Lower lobe of right lung (tissue), 2 donors: ENCODE measurements at regions not wholly inside any gene's neighbourhood (a gene's known extent, or its start where the extent isn't known, plus 50 kb on each side); places are given as distances from the start of the nearest gene placed in this dataset.
A peak's percentile ranks its signal among the peaks of the same experiment; 100 is the strongest.
"Not testable (repeated sequence)": the region's sequence is repeated elsewhere in the genome, so short reads cannot be mapped to it uniquely, and the experiment has no call there.

Source experiments
- ATAC-seq, 2 donors: fragments of 200-7000 bp; cut with Tn5 transposase; one replicate each; pipeline ENCODE4 v1.9.1; 2020 to 2022; ENCODE audit warnings: mild to moderate bottlenecking in 2 of 2, moderate library complexity in 2 of 2
- DNase-seq: peaks from one replicate; pipeline ENCODE4 v3.0.0-alpha.2; 2020
- H3K27ac ChIP-seq: fragments of 200-600 bp; one replicate; pipeline ENCODE4 v1.8.0; 2022
- H3K27me3 ChIP-seq: fragments of 200-600 bp; one replicate; pipeline ENCODE4 v1.8.0; 2022; ENCODE audit warnings: low read depth
- H3K36me3 ChIP-seq: fragments of 200-600 bp; one replicate; pipeline ENCODE4 v1.8.0; 2022; ENCODE audit warnings: mild to moderate bottlenecking
- H3K4me1 ChIP-seq: fragments of 200-600 bp; one replicate; pipeline ENCODE4 v1.8.0; 2022
- H3K4me3 ChIP-seq: fragments of 200-600 bp; one replicate; pipeline ENCODE4 v1.8.0; 2022; ENCODE audit warnings: mild to moderate bottlenecking
- H3K9me3 ChIP-seq: fragments of 200-600 bp; one replicate; pipeline ENCODE4 v1.8.0; 2022
- intact Hi-C: fragments of 100-400 bp; cut with DNase I; formaldehyde crosslinking; loops from one replicate; pipeline ENCODE4 v1.11.0; 2022
- donor health status: DM: no; HTN: yes; CAD: no; lungs with severe emphysema.

GRCh38 chr2:110350718-110351117, 121.9 kb downstream of the LIMS4 start:
- H3K4me1 ChIP-seq, H3K27ac ChIP-seq, ATAC-seq, H3K9me3 ChIP-seq, H3K4me3 ChIP-seq, H3K36me3 ChIP-seq, DNase-seq, H3K27me3 ChIP-seq, intact Hi-C loops: not testable (repeated sequence)

DNA sequence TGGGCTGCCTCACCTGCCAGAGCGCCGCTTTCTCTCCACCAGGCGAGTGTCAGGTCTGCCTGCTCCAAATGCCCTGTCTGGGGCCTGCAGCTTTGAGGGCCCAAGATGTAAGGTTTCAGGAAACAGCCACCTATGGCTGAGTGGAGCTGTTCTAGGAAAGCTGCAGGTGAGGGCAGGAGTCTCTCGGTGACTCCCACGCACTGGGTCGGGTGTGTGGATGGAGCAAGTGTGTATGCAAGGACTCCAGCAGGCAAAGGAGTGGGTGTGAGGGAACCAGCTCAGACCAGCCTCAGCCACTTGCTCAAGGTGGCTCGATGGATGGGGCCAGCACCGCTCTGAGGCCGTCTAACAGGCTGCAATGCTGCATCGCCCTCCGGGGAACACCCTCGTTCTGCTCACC, 123.7 kb downstream of the LIMS4 start:
- H3K36me3 ChIP-seq, H3K27me3 ChIP-seq, H3K4me3 ChIP-seq, intact Hi-C loops, DNase-seq, H3K4me1 ChIP-seq, H3K9me3 ChIP-seq, H3K27ac ChIP-seq: not testable (repeated sequence)
- peak; percentile 11 to 34 for ATAC-seq

- H3K9me3 ChIP-seq, ATAC-seq, DNase-seq, H3K36me3 ChIP-seq, H3K4me1 ChIP-seq, H3K27ac ChIP-seq, H3K27me3 ChIP-seq, H3K4me3 ChIP-seq, intact Hi-C loops: not testable (repeated sequence)
Observed at GRCh38 chr2:110344405-110345035, 128.1 kb downstream of the LIMS4 start.

DNA sequence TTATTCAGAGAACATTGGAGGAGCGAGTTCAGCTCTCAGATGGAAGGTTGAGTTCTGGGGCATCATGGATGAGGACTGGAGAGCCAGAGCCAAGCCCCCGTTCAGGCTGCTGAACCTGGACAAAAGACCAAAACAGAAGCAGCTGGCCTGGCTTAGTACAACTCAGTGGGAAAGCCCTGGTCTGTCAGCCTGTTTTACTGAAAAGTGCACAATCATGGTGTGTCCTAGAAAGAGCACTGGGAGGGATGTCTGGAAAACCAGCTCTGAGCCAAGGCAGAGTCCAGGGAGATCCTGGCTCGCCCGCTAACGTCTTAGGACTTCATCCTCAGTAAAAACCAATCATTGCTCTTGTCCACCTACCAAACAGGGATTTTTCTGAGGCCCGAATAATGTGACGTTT, 129.7 kb upstream of the MTLN start:
- H3K4me1 ChIP-seq, intact Hi-C loops, H3K27ac ChIP-seq, ATAC-seq, DNase-seq, H3K4me3 ChIP-seq, H3K36me3 ChIP-seq, H3K9me3 ChIP-seq, H3K27me3 ChIP-seq: not testable (repeated sequence)

DNA sequence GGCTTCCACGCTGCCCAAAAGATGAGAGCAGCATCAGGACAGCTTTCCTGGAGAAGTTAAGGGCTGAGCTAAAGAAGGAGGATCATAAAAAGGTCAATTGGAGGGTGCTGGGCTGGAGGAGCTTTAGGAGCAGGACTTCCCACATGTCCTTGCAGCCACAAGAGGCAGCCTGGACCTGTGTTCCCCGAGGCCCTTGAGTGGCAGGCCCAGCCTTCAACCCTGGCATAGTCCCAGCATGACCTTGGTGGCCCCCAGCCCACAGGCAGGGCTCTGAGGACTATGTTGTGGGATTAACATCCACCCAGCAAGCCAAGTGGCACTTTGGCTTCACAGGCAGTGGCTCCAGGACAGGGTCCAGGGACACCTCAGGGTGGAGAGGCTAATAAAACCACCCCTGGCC, 126.8 kb upstream of the MTLN start:
- DNase-seq, H3K4me1 ChIP-seq, H3K27me3 ChIP-seq, H3K4me3 ChIP-seq, intact Hi-C loops, H3K27ac ChIP-seq, H3K36me3 ChIP-seq, H3K9me3 ChIP-seq: not testable (repeated sequence)
- peak; percentile 61 to 72 for ATAC-seq

- H3K27ac ChIP-seq, intact Hi-C loops: not testable (repeated sequence)
- ATAC-seq, result peak in 1 of 2 donors; percentile 2
Observed at GRCh38 chr2:110338277-110339003, 126.1 kb upstream of the MTLN start.

GRCh38 chr2:110336071-110336470, 123.7 kb upstream of the MTLN start:
- peak; percentile 35 for DNase-seq
- ATAC-seq, result not testable (repeated sequence)

More at GRCh38 chr2:110338277-110339003, 126.1 kb upstream of the MTLN start:
- not testable (repeated sequence) for H3K27me3 ChIP-seq, H3K4me1 ChIP-seq, H3K4me3 ChIP-seq, DNase-seq, H3K9me3 ChIP-seq, H3K36me3 ChIP-seq

DNA sequence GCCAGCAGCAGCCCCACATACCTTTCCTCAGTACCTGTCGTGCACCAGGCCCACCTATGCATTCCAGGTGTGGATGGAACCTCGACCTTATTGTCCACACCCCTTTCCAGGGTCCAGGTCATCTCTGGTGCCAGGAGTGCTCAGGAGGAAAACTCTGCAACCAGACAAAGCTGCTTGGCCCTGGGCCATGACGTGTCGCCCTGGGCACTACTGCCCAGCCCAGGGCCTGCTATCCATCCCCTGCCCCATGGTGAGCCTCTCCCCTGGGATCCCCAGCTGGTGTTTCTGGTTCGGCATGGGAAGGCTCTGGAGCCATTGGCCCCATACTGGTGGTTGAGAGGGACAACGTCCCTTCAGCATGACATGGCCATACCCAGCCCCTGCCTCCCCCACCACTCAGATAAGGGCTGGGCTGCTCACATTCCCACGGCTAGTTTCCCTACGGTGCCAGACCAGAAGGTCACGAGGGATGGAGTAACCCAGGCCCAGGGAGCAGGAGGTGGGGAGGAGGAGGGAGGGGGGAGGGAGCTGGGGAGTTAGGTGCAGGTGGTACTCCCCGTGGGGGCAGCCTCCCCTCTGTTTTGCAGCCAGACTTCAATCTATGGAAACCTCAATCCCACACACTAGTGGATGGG, 123.2 kb upstream of the MTLN start:
- H3K27me3 ChIP-seq, intact Hi-C loops, ATAC-seq, H3K36me3 ChIP-seq, H3K9me3 ChIP-seq, DNase-seq, H3K4me3 ChIP-seq, H3K27ac ChIP-seq, H3K4me1 ChIP-seq: not testable (repeated sequence)

More at GRCh38 chr2:110336071-110336470, 123.7 kb upstream of the MTLN start:
- H3K27ac ChIP-seq, H3K4me1 ChIP-seq, H3K9me3 ChIP-seq, H3K4me3 ChIP-seq, H3K27me3 ChIP-seq, H3K36me3 ChIP-seq, intact Hi-C loops: not testable (repeated sequence)

DNA sequence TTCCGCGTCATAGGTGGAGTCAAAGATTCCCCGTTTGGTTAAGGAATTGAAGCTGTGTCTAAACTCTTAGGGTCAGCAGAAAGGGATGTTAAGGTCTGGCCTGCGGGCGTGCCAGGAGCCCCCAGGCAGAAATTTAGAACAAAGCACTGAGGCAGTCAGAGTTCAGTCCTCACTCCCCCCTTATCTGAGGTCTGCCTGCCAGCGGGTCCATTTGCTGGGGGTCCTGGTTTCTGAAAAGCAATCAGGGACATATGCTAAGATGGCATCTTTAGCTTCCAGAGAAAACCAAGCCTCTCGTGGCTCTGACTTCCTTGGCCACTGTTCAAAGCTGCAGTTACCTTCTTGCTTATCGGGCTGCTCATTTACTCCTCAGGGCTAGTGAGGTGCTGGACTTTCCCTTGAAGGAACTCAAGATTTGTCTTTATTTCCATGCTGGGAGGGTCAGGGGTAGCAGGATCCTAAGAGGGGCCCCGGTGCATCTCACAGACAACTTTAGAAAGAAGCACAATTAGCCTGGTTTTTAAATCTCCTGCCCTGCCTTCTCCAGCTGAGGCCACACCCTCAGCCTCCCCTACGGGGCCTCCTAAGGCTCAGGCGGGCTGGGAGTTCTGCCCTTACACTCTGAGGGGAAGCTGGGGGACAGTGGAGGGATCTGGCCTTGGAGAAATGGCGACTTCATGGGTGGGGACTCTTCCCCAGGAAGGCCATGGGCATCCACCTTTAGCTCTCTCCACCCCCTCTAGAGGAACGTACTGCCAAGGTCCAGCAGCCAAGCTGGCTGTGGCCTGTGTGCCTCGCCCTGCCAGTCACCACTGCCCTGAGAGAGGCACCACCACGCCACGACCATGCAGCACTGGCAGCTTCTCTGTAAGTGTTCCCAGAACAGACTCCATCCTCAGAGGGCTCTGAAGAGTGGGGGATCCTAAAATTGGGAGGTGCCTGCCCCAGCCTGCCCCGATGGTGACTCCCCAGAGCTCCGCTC, 121.1 kb upstream of the MTLN start:
- intact Hi-C loops, H3K27me3 ChIP-seq, DNase-seq, H3K4me1 ChIP-seq, H3K36me3 ChIP-seq, H3K27ac ChIP-seq, ATAC-seq, H3K9me3 ChIP-seq, H3K4me3 ChIP-seq: not testable (repeated sequence)

DNA sequence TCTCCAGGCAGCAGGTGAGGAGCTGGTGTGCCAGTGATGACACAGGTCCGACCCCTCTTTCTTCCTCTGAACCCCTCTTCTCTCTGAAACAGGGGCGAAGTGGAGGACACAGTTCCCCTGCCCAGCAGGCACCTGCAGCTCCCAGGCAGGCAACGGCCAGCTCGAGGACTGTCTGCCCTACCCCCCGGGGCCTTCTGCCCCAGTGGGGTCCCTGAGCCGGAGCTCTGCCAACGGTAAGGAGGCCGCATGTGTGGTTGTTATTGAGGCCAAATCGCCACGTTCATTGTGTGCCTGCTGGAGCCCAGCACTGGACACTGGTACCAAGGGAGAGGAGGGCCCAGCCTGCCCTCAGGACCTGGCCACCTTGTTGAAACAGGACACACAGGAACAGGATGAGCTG, 119.3 kb upstream of the MTLN start:
- intact Hi-C loops, ATAC-seq, DNase-seq, H3K36me3 ChIP-seq, H3K4me1 ChIP-seq, H3K9me3 ChIP-seq, H3K4me3 ChIP-seq, H3K27me3 ChIP-seq, H3K27ac ChIP-seq: not testable (repeated sequence)

- H3K4me3 ChIP-seq, intact Hi-C loops, H3K27ac ChIP-seq, H3K27me3 ChIP-seq, H3K36me3 ChIP-seq, DNase-seq, H3K9me3 ChIP-seq, H3K4me1 ChIP-seq: not testable (repeated sequence)
- ATAC-seq, result peak in 1 of 2 donors; percentile 10
Observed at GRCh38 chr2:110329760-110330159, 117.4 kb upstream of the MTLN start.

GRCh38 chr2:110329158-110329557, 116.8 kb upstream of the MTLN start:
- H3K4me1 ChIP-seq, H3K4me3 ChIP-seq, H3K27ac ChIP-seq, H3K36me3 ChIP-seq, intact Hi-C loops, H3K27me3 ChIP-seq, ATAC-seq, H3K9me3 ChIP-seq: not testable (repeated sequence)
- DNase-seq, result peak; percentile 18

DNA sequence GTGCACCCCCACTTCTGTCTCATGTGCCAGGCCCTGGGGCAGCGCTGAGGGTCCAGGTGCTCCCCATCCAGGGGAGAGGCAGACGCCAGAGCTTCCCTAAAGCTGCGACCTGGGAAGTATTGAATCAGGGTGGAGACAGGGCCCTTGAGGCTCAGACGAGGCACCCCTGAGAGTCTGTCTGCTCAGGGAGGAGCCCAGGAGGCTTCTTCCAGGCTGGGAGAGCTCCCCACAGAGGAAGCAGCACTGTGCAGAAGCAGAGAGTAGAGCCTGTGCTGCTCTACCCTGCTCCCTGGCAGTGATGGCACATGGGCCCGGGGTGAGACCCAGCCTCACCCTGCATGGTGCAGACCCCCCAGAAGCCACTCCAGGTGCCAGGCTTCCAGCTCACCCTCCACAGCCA, 116.3 kb upstream of the MTLN start:
- H3K4me3 ChIP-seq, H3K36me3 ChIP-seq, H3K9me3 ChIP-seq, H3K27ac ChIP-seq, intact Hi-C loops, H3K4me1 ChIP-seq, H3K27me3 ChIP-seq: not testable (repeated sequence)
- DNase-seq (peak; percentile 30), ATAC-seq (peak; percentile 21 to 22)
